BE2C (cell line): ENCODE measurements at regions not wholly inside any gene's neighbourhood (a gene's known extent, or its start where the extent isn't known, plus 50 kb on each side); places are given as distances from the start of the nearest gene placed in this dataset.
"Not testable (repeated sequence)": the region's sequence is repeated elsewhere in the genome, so short reads cannot be mapped to it uniquely, and the experiment has no call there.

ENCODE experiments used
- DNase-seq: peaks from one replicate; pipeline ENCODE4 v3.0.0-alpha.2; 2020
- H3K27me3 ChIP-seq: fragments of 250-450 bp; sonication (Bioruptor Pico); 2 replicates; pipeline ENCODE4 v1.5.1; 2020; ENCODE audit warnings: mild to moderate bottlenecking
- H3K36me3 ChIP-seq: fragments of 250-450 bp; sonication (Bioruptor Pico); 2 replicates; pipeline ENCODE4 v1.5.1; 2020; ENCODE audit warnings: mild to moderate bottlenecking
- H3K4me1 ChIP-seq: fragments of 250-450 bp; sonication (Bioruptor Pico); 2 replicates; pipeline ENCODE4 v1.5.1; 2020
- H3K4me3 ChIP-seq: 2 replicates; pipeline ENCODE4 v1.5.1; 2011; ENCODE audit warnings: low read depth, low read length
- H3K9me3 ChIP-seq: fragments of 250-450 bp; sonication (Bioruptor Pico); 2 replicates; pipeline ENCODE4 v1.5.1; 2020
- CTCF ChIP-seq: IDR thresholded peaks from 2 replicates; pipeline ENCODE4 v1.5.1; 2012; ENCODE audit warnings: mild to moderate bottlenecking, low read depth, low read length

- Histone ChIP-seq H3K36me3 (no peaks in the 10 kb centered on the region), H3K27me3 (no peaks in the 10 kb centered on the region), H3K4me3 (no peak overlapping the region), H3K9me3 (no peaks in the 10 kb centered on the region), H3K4me1 (no peaks in the 10 kb centered on the region)
- TF ChIP-seq CTCF: no peak
- no peak for DNase-seq
Observed at GRCh38 chr12:46982629-46983392, 96.6 kb upstream of the PCED1B start.

DNA sequence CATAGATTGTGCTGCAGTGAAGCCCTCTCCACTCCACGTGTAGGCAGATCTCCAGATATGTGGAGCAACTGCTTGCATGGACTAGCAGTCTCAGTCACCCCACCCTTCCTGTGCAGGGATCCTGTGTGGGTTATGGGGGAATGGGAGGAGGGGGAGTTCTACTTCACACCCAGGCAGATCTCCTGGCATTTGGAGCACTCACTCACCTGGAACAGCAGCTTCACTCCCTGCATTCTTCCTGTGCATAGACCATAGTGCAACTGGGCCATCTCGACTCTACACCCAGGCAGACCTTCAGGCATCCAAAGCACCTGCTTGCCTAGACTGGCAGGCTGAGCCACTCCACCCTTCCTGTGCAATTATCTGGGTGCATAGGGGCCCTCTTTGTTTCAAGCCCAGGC, 96.0 kb upstream of the PCED1B start:
- no peak for TF ChIP-seq CTCF
- Histone ChIP-seq H3K4me1 (no peaks in the 10 kb centered on the region), H3K27me3 (no peaks in the 10 kb centered on the region), H3K9me3 (no peaks in the 10 kb centered on the region), H3K4me3 (no peak overlapping the region), H3K36me3 (no peaks in the 10 kb centered on the region)
- DNase-seq: no peak

DNA sequence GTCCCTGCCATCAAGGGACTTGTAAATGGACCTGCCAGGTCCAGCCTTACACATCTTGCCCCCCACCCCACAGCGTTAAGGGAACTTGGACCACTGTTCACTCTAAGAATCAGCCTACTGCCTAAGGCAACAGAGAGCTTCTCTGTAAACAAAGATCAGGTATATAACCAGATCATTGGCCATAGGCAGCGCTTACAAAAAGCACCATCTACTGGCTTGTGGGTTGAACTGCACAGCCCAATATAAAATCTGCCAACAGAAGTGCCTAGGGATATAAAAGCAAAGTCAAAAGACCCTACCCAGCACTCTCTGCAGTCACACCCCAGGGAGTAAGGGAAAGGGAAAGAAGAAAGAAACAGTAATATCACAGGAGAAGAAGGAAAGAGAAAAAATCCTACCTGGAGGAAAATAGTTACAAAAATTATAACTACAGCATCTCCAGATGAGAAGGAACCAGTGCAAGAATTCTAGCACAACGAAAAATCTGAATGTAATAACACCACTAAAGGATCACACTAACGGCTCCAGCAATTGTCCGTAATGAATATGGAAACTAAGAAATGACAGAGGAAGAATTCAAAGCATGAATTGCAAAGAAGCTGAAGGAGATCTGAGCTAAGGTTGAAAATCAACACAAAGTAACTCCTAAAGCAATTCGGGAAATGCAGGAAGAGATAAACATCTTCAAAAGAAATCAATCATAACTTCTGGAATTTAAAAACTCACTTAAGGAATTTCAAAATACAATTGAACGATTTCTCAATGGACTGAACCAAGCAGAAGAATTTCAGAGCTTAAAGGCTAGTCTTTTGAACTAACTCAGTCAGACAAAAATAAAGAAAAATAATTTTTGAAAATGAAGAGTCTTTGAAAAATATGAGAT, 95.2 kb upstream of the PCED1B start:
- peak; percentile 77 for TF ChIP-seq CTCF
- Histone ChIP-seq H3K4me3 (no peak overlapping the region), H3K9me3 (no peaks in the 10 kb centered on the region), H3K27me3 (no peaks in the 10 kb centered on the region), H3K36me3 (no peaks in the 10 kb centered on the region), H3K4me1 (no peaks in the 10 kb centered on the region)
- peak; percentile 18 for DNase-seq

GRCh38 chr12:46985816-46986215, 93.6 kb upstream of the PCED1B start:
- Histone ChIP-seq H3K27me3 (no peaks in the 10 kb centered on the region), H3K36me3 (no peaks in the 10 kb centered on the region), H3K4me3 (no peak overlapping the region), H3K9me3 (no peaks in the 10 kb centered on the region), H3K4me1 (no peaks in the 10 kb centered on the region)
- TF ChIP-seq CTCF: no peak
- no peak for DNase-seq

DNA sequence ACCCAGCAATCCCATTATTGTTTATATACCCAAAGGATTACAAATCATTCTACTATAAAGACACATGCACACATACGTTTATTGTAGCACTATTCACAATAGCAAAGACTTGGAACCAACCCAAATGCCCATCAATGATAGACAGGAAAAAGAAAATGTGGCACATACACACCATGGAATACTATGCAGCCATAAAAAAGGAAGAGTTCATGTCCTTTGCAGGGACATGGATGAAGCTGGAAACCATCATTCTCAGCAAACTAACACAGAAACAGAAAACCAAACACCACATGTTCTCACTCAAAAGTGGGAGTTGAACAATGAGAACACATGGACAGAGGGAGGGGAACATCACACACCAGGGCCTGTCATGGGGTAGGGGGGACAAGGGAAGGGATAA, 91.3 kb upstream of the PCED1B start:
- not testable (repeated sequence) for H3K4me1 ChIP-seq, H3K4me3 ChIP-seq, H3K9me3 ChIP-seq, DNase-seq, H3K36me3 ChIP-seq, H3K27me3 ChIP-seq

- no peaks in the 10 kb centered on the region for H3K9me3 ChIP-seq
- H3K27me3 ChIP-seq: no peaks in the 10 kb centered on the region
- H3K36me3 ChIP-seq: no peaks in the 10 kb centered on the region
- no peak overlapping the region for H3K4me3 ChIP-seq
- TF ChIP-seq CTCF: no peak
- no peak for DNase-seq
- H3K4me1 ChIP-seq: no peaks in the 10 kb centered on the region
Observed at GRCh38 chr12:46990211-46990610, 89.2 kb upstream of the PCED1B start.

GRCh38 chr12:46992051-46992450, 87.4 kb upstream of the PCED1B start:
- H3K36me3 ChIP-seq, DNase-seq, H3K4me3 ChIP-seq, H3K9me3 ChIP-seq, H3K4me1 ChIP-seq, H3K27me3 ChIP-seq: not testable (repeated sequence)
